GM23248 (cell line): ENCODE measurements at regions not wholly inside any gene's neighbourhood (a gene's known extent, or its start where the extent isn't known, plus 50 kb on each side); places are given as distances from the start of the nearest gene placed in this dataset.

Experiments
- DNase-seq: peaks from one replicate; pipeline ENCODE4 v3.0.0-alpha.2; 2015
- H2AFZ ChIP-seq: fragments of 200-600 bp; sonication (generic); 2 replicates; pipeline ENCODE4 v1.6.1; 2016; ENCODE audit warnings: antibody characterized with exemption
- H3F3A ChIP-seq: fragments of 200-600 bp; sonication (generic); 2 replicates; pipeline ENCODE4 v1.6.1; 2016; ENCODE audit warnings: mild to moderate bottlenecking, antibody characterized with exemption, mixed run types; ENCODE audit not compliant: insufficient read depth
- H3K27ac ChIP-seq: fragments of 200-600 bp; sonication (generic); 2 replicates; pipeline ENCODE4 v1.5.1; 2016; ENCODE audit warnings: mild to moderate bottlenecking
- H3K27me3 ChIP-seq: fragments of 200-600 bp; sonication (generic); replicated peaks from 2 replicates; pipeline ENCODE4 v1.6.1; 2016; ENCODE audit warnings: mild to moderate bottlenecking; ENCODE audit not compliant: insufficient read depth
- H3K36me3 ChIP-seq: fragments of 200-600 bp; sonication (generic); 2 replicates; pipeline ENCODE4 v1.6.1; 2016; ENCODE audit warnings: low read depth, mild to moderate bottlenecking
- H3K4me1 ChIP-seq: fragments of 200-600 bp; sonication (generic); 2 replicates; pipeline ENCODE4 v1.6.1; 2016; ENCODE audit warnings: mild to moderate bottlenecking; ENCODE audit not compliant: insufficient read depth
- H3K4me2 ChIP-seq: fragments of 200-600 bp; sonication (generic); one replicate; pipeline ENCODE4 v1.6.1; 2016; ENCODE audit warnings: mild to moderate bottlenecking; ENCODE audit not compliant: unreplicated experiment
- H3K4me3 ChIP-seq: fragments of 200-600 bp; sonication (generic); 2 replicates; pipeline ENCODE4 v1.5.1; 2016; ENCODE audit warnings: mild to moderate bottlenecking
- H3K79me2 ChIP-seq: fragments of 200-600 bp; sonication (generic); 2 replicates; pipeline ENCODE4 v1.6.1; 2016; ENCODE audit warnings: mild to moderate bottlenecking; ENCODE audit not compliant: insufficient read depth
- H3K9ac ChIP-seq: fragments of 200-600 bp; sonication (generic); 2 replicates; pipeline ENCODE4 v1.6.1; 2016; ENCODE audit warnings: mild to moderate bottlenecking
- H3K9me2 ChIP-seq: fragments of 200-600 bp; sonication (generic); 2 replicates; pipeline ENCODE4 v1.6.1; 2016; ENCODE audit warnings: mixed run types, mild to moderate bottlenecking, moderate library complexity; ENCODE audit not compliant: insufficient read depth
- H3K9me3 ChIP-seq: fragments of 200-600 bp; sonication (generic); one replicate; pipeline ENCODE4 v1.6.1; 2017; ENCODE audit warnings: low read depth
- H4K20me1 ChIP-seq: fragments of 200-600 bp; sonication (generic); 2 replicates; pipeline ENCODE4 v1.6.0; 2016; ENCODE audit not compliant: insufficient read depth
- EZH2 ChIP-seq: fragments of 200-600 bp; sonication (generic); IDR thresholded peaks from 2 replicates; pipeline ENCODE4 v1.6.1; 2018; ENCODE audit warnings: antibody characterized with exemption, mild to moderate bottlenecking; ENCODE audit not compliant: insufficient read depth, poor library complexity, severe bottlenecking
- EZH2phosphoT487 ChIP-seq: fragments of 200-600 bp; sonication (generic); IDR thresholded peaks from 2 replicates; pipeline ENCODE4 v1.6.1; 2018; ENCODE audit warnings: antibody characterized with exemption, moderate library complexity, mild to moderate bottlenecking, low read depth; ENCODE audit not compliant: insufficient read depth
- WGBS, 2 experiments: methylation state at CpG; one replicate each; pipeline ENCODE4 v1.1.6; 2015 to 2017; ENCODE audit warnings: low lambda C conversion rate in 2 of 2, low coverage in 1 of 2; ENCODE audit errors: missing lambda C conversion rate in 2 of 2; 5-methylcytosine and 5-hydroxymethylcytosine counted together
- in situ Hi-C: fragments of 300-500 bp; cut with MboI; formaldehyde crosslinking; loops from 2 replicates; pipeline ENCODE4 v1.15.0; 2020

- H3K9me2 ChIP-seq, result no peaks in the 10 kb centered on the region
- H3K27me3 ChIP-seq, result no peaks in the 10 kb centered on the region
- no peaks in the 10 kb centered on the region for H3K9me3 ChIP-seq
- H3K4me1 ChIP-seq, result peaks cover 16% of the 10 kb centered on the region
- no peak overlapping the region for H3K4me3 ChIP-seq
- H3K36me3 ChIP-seq, result no peaks in the 10 kb centered on the region
- peaks cover 22% of the 10 kb centered on the region for H3F3A ChIP-seq
- no peak for DNase-seq
- WGBS, 2 experiments, result 40 to 43% methylated on average over 3 of the region's 3 CpGs
- in situ Hi-C loops, result no loop called here
- H3K4me2 ChIP-seq, result no peak overlapping the region
- no peak overlapping the region for H3K9ac ChIP-seq
- H4K20me1 ChIP-seq, result no peaks in the 10 kb centered on the region
- TF ChIP-seq EZH2phosphoT487 (no peak), EZH2 (no peak)
- no peaks in the 10 kb centered on the region for H3K79me2 ChIP-seq
- peak overlapping the region; percentile 51; the same call in 1 of the 2 replicates for H3K27ac ChIP-seq
- H2AFZ ChIP-seq, result no peak overlapping the region
Observed at GRCh38 chr1:185427776-185428175, 110.7 kb upstream of the IVNS1ABP start.

GRCh38 chr1:185427264-185427663 is 110.2 kb upstream of the IVNS1ABP start:
- peak; percentile 71 for DNase-seq
- peak overlapping the region; percentile 61 for H3K4me2 ChIP-seq

GRCh38 chr1:185426848-185427247 is 109.8 kb upstream of the IVNS1ABP start:
- Histone ChIP-seq H3K9me2 (no peaks in the 10 kb centered on the region), H3K9me3 (no peaks in the 10 kb centered on the region), H3K27ac (peak overlapping the region; percentile 51), H3K4me1 (peaks cover 19% of the 10 kb centered on the region), H3K36me3 (no peaks in the 10 kb centered on the region), H3K79me2 (no peaks in the 10 kb centered on the region), H2AFZ (no peak overlapping the region), H3K4me2 (peak overlapping the region; percentile 61), H3K4me3 (peak overlapping the region; percentile 39), H3K9ac (peak overlapping the region; percentile 46), H3K27me3 (no peaks in the 10 kb centered on the region), H4K20me1 (no peaks in the 10 kb centered on the region), H3F3A (peaks cover 22% of the 10 kb centered on the region)
- in situ Hi-C loops, result no loop called here
- peak; percentile 92 for DNase-seq
- TF ChIP-seq EZH2 (no peak), EZH2phosphoT487 (no peak)
- 2 to 3% methylated on average over 5 of the region's 5 CpGs for WGBS, 2 experiments

More at GRCh38 chr1:185427264-185427663, 110.2 kb upstream of the IVNS1ABP start:
- Histone ChIP-seq H3K9ac (peak overlapping the region; percentile 36), H3K27ac (peak overlapping the region; percentile 51), H3K79me2 (no peaks in the 10 kb centered on the region), H3K9me2 (no peaks in the 10 kb centered on the region), H3K36me3 (no peaks in the 10 kb centered on the region), H4K20me1 (no peaks in the 10 kb centered on the region), H3K4me3 (peak overlapping the region; percentile 39), H2AFZ (no peak overlapping the region), H3F3A (peaks cover 22% of the 10 kb centered on the region), H3K27me3 (no peaks in the 10 kb centered on the region), H3K4me1 (peaks cover 16% of the 10 kb centered on the region), H3K9me3 (no peaks in the 10 kb centered on the region)
- in situ Hi-C loops, result no loop called here
- 0 to 10% methylated on average over 2 of the region's 2 CpGs for WGBS, 2 experiments
- TF ChIP-seq EZH2phosphoT487, result no peak
- no peak for TF ChIP-seq EZH2

GRCh38 chr1:185425163-185425562 is 108.1 kb upstream of the IVNS1ABP start:
- Histone ChIP-seq H3K9me3 (no peaks in the 10 kb centered on the region), H3K9ac (no peak overlapping the region), H3K36me3 (no peaks in the 10 kb centered on the region), H3K79me2 (no peaks in the 10 kb centered on the region), H3F3A (peaks cover 22% of the 10 kb centered on the region), H3K4me1 (peaks cover 25% of the 10 kb centered on the region), H3K4me2 (no peak overlapping the region), H3K4me3 (no peak overlapping the region), H2AFZ (no peak overlapping the region), H4K20me1 (no peaks in the 10 kb centered on the region), H3K27ac (no peak overlapping the region), H3K27me3 (no peaks in the 10 kb centered on the region), H3K9me2 (no peaks in the 10 kb centered on the region)
- 68 to 81% methylated on average over 3 of the region's 3 CpGs for WGBS, 2 experiments
- TF ChIP-seq EZH2phosphoT487 (no peak), EZH2 (no peak)
- DNase-seq, result no peak
- in situ Hi-C loops, result no loop called here

GRCh38 chr1:185421485-185422107 is 104.6 kb upstream of the IVNS1ABP start:
- Histone ChIP-seq H3F3A (peaks cover 6% of the 10 kb centered on the region; the same call in 1 of the 2 replicates), H3K27me3 (no peaks in the 10 kb centered on the region), H3K4me2 (peak overlapping the region; percentile 7), H3K79me2 (no peaks in the 10 kb centered on the region), H3K9me3 (no peaks in the 10 kb centered on the region), H3K4me1 (peaks cover 13% of the 10 kb centered on the region), H3K4me3 (no peak overlapping the region), H3K9ac (no peak overlapping the region), H3K36me3 (no peaks in the 10 kb centered on the region), H3K27ac (no peak overlapping the region), H2AFZ (no peak overlapping the region), H4K20me1 (no peaks in the 10 kb centered on the region), H3K9me2 (no peaks in the 10 kb centered on the region)
- TF ChIP-seq EZH2phosphoT487, result no peak
- TF ChIP-seq EZH2, result no peak
- DNase-seq, result peak; percentile 25
- 45 to 50% methylated on average over 3 of the region's 3 CpGs for WGBS, 2 experiments
- in situ Hi-C loops, result no loop called here
